ENCODE measurements at regions not wholly inside any gene's neighbourhood (a gene's known extent, or its start where the extent isn't known, plus 50 kb on each side); places are given as distances from the start of the nearest gene placed in this dataset.
"Not testable (repeated sequence)": the region's sequence is repeated elsewhere in the genome, so short reads cannot be mapped to it uniquely, and the experiment has no call there.

DNA sequence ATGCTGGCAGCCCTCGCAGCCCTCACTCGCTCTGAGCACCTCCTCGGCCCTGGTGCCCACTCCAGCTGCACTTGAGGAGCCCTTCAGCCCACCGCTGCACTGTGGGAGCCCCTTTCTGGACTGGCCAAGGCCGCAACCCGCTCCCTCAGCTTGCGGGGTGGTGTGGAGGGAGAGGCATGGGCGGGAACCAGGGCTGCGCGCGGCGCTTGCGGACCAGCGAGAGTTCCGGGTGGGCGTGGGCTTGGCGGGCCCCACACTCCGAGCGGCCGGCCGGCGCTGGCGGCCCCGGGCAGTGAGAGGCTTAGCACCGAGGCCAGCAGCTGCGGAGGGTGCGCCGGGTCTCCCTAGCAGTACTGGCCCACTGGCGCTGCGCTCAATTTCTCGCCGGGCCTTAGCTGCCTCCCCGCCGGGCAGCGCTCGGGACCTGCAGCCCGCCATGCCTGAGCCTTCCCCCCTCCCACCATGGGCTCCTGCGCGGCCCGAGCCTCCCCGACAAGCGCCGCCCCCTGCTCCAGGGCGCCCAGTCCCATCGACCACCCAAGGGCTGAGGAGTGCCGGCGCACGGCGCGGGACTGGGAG lies 283.7 kb upstream of the TMEM132C start:
- not testable (repeated sequence) for DNase-seq (ENCODE audit: low spot score)

DNA sequence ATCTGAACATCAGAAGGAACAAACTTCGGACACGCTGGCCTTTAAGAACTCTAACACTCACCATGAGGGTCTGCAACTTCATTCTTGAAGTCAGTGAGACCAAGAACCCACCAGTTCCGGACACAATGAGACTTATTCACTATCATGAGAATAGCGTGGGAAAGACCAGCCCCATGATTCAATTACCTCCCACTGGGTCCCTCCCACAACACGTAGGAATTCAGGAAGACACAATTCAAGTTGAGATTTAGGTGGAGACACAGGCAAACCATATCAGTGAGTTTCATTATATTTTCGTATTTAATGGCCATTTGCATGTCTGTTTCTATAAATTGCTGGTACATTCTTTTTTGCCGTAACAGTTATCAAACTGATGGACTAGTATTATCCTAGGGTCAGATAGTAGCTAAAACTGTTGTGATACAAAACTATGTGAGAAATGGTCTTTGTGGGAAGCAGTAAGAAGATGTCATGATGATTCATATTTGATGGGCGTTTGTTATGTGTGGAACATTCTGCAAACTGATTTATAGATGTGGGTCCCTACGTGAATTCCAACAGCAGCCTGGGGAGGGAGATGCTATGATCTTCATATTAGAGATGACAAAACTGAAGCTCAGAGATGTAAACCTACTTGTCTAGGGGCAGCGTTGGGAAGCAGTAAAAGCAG lies 282.4 kb upstream of the TMEM132C start:
- DNase-seq (ENCODE audit: low spot score), result no peak

DNA sequence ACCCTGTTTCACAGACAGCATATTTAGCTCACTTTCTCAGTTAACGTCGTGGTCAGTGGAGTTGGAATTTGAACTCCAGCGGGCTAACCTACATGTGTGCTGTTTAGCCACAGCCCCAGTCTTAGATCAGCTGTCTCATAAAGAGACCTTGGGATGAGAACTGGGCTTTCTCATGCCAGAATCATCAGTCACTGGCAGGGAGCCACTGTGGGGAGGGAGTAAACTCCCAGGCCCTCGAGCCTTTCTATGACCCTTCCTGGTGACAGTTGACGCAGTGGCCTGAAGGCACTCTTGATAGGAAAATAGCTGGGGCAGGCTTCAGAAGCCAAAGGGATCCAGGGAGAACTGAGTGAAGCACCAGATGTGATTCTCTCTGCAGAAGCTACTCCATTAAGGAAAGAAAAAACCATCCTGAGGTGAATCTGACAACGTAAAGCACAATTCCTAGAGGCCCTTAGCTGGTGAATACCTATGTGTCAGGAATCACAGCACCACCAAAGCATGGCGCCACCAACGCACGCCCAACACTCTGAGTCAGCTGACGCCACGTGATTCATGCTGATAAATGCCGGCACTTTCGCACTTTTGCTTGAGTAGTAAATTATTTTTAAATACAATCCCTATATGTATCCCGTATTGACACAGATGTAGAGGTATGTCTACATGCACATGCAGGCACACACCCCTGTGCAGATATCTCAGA lies 279.6 kb upstream of the TMEM132C start:
- DNase-seq (ENCODE audit: low spot score), result no peak

DNA sequence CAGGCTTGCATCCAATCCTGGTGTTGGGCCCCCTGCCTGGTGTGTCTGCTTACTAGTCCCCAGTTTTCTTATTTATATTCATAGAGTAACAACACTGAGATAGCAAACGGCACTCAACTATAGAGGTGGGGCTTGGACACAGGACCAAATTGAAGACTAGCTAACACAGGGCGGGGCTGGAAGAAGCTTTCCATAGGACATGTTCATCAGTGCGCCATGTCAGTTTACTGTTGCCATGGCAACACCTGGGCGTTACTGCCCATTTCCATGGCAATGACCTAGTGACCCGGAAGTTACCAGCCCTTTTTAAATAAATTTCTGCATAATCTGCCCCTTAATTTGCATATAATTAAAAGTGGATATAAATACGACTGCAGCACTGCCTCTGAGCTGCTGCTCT lies 275.5 kb upstream of the TMEM132C start:
- no peak for DNase-seq (ENCODE audit: low spot score)

DNA sequence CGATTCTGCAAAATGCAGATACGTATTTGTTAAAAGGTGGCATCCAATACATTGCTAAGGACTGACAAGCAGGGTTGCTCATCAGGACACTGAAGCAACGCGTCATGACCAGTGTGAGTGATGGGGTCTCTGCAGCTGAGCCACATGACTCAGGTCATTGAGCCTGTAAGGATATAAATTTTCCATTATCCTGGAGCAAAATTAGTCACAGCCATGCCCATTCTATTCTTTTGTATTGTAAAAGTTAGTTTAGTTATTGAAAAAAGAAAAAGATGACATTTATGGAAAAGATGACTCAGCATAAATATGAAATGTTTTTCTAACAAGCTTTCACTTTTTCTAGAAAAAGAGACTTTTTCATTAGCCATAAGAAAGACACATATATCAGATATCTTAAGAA lies 268.0 kb upstream of the TMEM132C start:
- no peak for DNase-seq (ENCODE audit: low spot score)

DNA sequence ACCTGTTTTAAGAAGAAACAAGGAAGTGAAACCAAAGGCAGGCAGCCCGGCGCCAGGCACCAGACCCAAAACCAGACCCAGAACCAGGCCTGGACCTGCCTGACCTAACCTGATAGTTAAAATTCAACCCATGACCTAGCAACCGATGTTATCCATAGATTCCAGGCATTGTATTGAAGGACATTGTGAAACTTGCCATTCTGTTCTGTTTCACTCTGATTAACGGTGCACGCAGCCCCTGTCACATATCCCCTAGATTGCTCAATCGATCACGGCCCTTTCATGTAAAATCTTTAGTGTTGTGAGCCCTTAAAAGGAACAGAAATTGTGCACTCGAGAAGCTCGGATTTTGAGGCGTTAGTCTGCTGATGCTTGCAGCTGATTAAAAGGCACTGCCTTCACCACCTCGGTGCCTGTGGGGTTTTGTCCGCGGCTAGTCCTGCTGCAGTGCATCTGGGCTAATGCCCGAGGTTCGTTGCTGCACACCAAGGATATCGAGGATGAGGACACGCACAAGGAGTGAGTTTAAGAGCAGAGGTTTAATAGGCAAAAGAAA lies 262.5 kb upstream of the TMEM132C start:
- DNase-seq (ENCODE audit: low spot score), result no peak

DNA sequence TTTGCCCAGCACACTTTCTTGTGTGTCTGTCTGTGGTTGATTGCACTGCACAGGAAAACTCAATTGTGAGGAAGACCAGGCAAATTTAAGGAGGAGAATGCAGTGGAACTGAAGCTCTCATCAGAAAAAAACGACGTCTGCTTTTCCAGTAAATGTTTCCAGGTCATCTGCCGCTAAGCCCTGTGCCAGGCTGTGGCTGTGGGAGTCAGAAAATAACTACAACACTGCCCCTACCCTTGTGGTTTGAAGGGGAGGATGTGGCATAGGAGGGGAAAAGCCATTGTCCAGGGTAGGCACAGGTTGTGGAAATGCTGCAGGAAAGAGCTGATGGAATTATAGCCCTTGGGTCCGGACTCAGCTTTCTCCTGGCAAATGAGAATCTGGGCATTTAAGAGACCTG lies 259.7 kb upstream of the TMEM132C start:
- no peak for DNase-seq (ENCODE audit: low spot score)

DNA sequence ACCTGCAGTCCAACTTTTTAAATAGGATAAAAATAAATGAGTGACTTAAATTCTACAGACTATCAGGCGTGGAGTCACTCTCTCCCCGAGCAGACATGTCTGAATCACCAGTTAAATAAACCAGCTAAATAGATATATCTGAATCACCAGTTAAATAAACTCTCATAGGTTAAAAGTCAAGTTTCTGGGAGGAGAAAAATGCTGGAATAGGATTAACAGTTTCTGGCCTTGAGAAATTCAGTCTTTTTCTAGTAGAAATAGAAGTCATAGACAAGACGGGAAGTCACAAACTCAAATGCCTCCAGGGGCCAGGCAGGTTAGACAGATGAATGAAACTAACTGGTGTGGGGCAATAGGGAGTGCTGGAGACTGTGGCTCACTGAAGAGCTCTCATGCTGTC lies 258.6 kb upstream of the TMEM132C start:
- no peak for DNase-seq (ENCODE audit: low spot score)

DNA sequence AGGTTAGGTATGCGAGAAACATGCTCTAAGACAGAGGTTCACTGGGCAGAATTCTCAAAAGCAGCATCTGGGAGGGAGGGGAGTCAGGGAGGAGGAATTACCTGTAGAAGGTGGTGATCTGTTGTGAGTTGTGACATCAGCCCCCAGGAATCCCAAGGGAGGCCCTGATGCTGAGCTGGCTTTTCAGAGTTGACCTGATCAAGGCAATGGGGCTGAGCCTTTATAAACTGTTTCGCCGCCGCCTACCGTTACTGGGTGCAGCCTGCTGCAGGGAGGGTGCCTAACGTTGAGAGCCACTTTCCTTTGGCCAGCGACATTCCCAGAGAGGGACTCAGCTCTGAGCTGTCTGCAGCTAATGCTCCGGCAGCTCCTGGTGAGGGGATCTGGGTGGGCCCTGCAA lies 257.9 kb upstream of the TMEM132C start:
- no peak for DNase-seq (ENCODE audit: low spot score)

DNA sequence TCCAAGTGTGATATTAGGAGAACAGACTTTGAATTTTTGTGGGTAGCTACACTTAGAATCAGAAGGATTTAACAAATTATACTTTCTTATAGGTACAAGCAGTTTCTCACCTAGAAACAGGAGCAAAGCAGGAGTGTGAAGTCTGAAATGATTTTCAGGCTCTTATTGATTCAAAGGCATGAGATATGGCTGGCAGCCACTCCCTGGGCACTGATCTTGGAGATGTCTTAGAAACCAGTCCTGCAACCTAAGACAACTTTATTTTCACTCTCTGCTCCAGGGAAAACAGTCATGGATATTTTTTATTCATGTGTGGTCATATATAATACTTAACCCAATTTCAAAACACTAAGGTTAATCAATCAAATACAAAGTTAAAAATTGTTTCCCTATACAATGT lies 254.9 kb upstream of the TMEM132C start:
- no peak for DNase-seq (ENCODE audit: low spot score)

DNA sequence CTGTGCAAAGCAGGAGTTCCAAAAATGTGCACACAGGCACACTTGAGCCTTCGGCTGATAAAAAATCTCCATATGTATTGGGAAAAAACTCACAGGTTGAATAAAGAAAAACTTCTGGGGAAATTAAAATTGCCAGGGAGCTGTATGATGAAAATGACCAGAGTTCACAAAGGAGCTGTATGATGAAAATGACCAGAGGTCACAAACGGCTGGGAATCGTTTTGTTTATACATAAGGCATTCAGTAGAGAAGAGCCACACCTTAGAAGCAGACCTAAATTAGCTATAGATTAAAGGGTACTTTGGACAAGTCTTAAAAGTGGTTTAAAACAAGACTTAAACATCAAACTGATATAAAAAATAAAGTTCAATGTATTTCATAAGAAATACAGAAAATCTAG lies 251.7 kb upstream of the TMEM132C start:
- no peak for DNase-seq (ENCODE audit: low spot score)

DNA sequence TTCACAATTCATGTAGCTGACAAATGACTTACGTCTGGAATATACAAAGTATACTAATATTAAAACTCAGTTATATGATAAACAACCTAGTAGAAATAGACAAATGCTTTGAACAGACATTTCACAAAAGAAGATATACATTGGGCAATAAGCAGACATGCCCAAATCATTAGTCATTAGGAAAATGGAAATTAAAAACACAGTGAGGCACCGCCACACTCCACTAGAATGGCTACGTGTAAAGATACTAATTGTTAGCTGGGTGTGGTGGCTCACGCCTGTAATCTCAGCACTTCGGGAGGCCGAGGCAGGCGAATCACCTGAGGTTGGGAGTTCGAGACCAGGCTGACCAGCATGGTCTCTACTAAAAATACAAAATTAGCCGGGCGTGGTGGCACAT lies 248.9 kb upstream of the TMEM132C start:
- DNase-seq (ENCODE audit: low spot score), result no peak

DNA sequence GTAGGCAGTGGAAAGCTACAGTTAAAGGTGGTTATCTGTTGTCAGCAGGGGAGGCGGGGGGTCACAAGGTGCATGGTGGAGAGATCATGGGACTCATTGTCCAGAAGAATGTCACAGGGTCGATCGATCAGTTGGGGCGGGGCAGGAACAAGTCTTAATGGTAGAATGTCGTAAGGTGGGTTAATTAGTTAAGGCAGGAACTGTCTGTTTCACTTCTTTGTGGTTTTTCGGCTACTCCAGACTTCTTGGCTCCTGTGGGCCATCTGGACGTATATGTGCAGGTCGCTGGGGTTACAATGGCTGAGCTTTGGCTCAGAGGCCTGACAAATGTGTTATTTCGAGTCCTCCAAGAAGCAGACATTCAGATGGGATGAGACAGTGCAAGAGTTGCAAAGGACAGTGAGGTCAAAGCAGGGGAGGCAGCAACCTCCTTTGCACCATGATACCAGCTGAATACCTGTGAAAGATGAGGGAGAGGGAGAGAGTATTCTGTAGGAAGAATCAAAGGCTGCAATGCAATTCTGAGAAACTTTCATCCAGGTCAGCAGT lies 246.9 kb upstream of the TMEM132C start:
- no peak for DNase-seq (ENCODE audit: low spot score)

DNA sequence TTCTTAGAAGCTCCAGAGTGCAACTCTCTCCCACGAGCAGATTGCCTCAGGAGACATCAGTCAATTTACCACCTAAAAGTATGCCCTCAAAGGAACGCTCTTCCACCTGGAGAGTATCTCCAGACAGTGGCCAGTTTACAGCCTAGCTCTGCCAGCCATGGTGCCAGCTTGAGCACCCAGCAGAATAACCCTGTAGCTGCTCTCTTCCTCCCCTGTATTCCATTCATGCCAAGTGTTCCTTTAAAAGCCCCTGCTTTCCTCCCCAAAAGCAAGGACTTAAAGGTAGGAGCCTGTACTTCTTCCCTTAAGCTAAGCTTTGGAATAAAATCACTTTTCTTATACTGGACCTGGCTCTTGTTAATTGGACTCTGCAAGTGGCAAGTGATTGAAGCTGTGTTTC lies 245.4 kb upstream of the TMEM132C start:
- no peak for DNase-seq (ENCODE audit: low spot score)

DNA sequence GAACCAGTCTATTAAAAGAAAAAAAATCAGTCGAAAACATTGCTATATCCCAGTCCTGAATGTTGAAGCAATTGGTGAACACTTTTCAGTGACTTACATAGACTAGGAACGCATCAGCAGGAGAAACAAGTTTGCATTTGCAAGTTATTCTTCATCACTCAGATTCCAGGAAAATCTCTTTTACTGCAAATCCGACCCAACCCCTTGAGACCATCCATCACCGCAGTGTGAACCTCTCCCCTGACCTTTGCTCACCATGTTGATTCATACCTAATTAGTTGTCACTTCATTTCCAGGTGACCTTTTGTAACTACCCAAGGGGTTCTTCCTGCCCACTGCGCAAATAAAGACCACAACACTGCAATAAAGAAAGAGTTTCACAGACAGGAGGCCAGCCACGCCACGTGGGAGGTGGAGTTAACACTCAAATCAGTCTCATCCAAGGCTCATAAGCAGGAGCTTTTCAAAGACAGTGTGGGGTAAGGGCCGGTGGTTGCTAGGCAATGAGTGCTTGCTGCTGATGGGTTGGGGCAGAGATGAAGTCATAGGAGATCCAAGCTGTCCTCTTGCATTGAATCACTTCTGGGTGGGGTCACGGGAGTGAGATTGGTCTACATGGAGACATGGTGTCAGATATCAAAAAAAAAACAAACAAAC lies 241.3 kb upstream of the TMEM132C start:
- DNase-seq (ENCODE audit: low spot score), result no peak

DNA sequence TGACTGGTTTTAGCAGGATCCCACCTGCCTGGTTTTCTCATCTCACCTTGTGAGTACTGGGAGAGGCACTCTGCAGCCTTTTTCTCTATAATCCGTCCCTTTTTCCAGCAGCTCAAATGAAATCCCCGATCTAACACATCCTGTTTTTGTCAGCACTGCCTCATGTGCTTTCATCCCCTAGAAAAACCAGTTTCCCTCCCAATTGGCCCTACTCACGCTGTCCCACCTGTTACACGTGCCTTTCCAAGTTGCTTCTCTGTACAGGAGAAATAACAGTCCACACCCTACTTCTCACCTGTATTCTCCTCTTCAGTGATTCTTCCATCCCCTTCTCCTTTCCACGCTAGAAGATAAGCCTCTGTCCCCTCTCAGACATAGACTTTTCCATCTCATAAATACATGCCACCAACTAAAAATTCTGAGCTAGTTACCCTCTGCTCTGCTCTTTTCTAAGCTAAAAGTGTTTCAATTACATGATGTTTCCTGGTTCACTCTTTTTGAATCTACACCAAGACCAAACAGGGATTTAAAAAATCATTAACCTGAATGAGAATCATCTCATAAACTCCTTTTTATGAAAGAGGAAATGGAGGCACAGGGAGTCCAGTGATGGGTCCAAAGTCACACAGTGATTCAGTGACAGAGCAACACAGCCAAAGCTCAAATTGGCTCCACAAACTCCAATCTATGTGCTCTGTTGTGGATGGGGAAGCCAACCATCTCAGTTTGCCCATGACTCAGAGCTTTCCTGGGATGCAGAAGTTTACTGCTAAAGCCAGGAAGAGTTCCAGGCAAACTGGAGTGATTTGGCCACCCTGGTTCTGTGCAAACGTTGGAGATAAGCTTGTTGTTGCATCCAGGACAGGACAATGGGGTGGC lies 240.0 kb upstream of the TMEM132C start:
- no peak for DNase-seq (ENCODE audit: low spot score)

DNA sequence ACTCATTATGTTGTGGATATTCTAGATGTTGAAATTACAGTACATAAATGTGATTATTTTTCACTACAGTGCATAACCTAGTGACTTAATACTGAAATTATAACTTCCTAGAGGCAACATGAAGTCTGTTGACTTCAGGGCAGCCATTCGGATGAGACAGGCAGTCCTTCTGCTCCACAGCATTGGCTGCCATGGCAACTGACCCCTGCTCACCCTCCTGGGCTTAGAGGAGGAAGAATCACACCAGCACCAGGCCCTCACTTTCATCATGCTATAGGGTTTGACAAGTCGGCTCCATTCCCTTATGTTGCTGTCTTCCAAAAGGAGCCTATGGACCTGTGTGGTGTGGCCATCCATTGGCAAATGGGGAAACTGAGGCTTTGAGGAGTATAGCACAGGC lies 233.5 kb upstream of the TMEM132C start:
- DNase-seq (ENCODE audit: low spot score), result no peak

DNA sequence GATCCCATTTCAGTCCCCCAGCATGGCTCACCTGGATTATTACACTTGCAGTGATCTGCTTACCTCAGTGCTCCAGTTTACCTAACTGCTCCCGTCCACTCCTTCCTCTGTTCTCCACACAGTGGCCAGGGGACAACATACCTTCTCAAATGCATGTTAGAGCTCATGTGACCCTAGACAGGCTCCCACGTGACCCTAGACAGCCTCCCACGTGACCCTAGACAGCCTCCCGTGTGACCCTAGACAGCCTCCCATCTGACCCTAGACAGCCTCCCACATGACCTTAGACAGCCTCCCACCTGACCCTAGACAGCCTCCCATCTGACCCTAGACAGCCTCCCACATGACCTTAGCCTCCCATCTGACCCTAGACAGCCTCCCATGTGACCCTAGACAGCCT lies 226.0 kb upstream of the TMEM132C start:
- DNase-seq (ENCODE audit: low spot score), result no peak

DNA sequence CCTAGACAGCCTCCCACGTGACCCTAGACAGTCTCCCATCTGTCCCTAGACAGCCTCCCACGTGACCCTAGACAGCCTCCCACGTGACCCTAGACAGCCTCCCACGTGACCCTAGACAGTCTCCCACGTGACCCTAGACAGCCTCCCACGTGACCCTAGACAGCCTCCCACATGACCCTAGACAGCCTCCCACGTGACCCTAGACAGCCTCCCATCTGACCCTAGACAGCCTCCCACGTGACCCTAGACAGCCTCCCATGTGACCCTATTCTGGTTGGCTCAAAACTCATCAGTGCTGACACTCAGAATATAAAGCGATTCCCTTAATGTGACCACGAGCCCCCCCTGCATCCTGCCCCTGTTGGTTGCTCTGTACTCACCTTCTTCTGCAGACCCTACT lies 224.7 kb upstream of the TMEM132C start:
- not testable (repeated sequence) for DNase-seq (ENCODE audit: low spot score)

DNA sequence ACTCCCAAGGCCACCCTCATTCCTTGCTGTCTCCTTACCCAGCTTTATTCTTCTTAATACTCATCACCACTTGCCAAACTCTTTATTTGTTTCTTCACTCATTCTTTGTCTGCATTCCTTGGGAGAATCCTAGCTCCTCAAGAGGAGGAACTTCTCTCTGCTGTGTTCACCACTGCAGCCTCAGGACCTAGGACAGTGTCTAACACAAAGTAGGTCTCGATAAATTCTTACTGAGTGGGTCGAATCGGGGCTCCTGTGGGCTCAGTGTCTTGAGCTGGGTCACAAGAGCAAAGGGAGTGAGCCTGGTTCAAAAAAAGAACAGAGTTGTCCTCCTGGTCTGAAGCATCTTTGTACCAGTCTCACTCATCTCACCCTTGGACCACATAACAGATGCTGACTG lies 224.1 kb upstream of the TMEM132C start:
- DNase-seq (ENCODE audit: low spot score), result no peak

DNA sequence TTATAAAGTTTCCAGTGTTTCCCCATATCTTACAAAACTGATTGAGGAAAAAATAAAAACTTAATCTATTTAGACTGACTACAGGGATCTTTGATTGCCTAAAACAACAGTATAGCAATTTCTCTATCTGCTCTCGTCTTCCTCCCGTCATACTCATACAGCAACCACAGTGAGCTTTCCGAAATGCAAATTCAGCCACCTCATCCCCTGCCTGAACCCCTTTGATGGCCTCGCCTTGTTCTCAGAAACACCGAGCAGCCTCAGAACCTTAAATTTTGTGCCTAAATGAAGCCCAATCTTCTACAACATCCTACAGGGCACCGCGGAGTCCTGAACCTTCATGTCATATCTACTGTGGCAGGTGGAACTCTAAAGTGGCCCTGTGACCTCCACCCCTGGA lies 223.7 kb upstream of the TMEM132C start:
- DNase-seq (ENCODE audit: low spot score), result no peak

Data from HT-29 (cell line).